Activated CD4-positive, alpha-beta T cell treated with anti-CD3 and anti-CD28 coated beads for 36 hours (primary cell): ENCODE measurements at regions not wholly inside any gene's neighbourhood (a gene's known extent, or its start where the extent isn't known, plus 50 kb on each side); places are given as distances from the start of the nearest gene placed in this dataset.

Experiments used
- ATAC-seq: fragments of 200-7000 bp; cut with Tn5 transposase; one replicate; pipeline ENCODE4 v1.10.0; 2021; ENCODE audit warnings: mild to moderate bottlenecking, moderate library complexity
- CTCF ChIA-PET: fragments of 350-600 bp; sonication (Branson Sonifier 250); formaldehyde crosslinking; loops from one replicate; lab custom pipeline; 2021; ENCODE audit warnings: antibody characterized with exemption; lab: Charles Lee
- POLR2A ChIA-PET: fragments of 350-600 bp; sonication (Branson Sonifier 250); formaldehyde crosslinking; loops from one replicate; lab custom pipeline; 2021; ENCODE audit warnings: antibody characterized with exemption, inconsistent platforms; lab: Charles Lee
- DNase-seq: peaks from one replicate; pipeline ENCODE4 v3.0.0-alpha.2; 2020
- H3K27ac Mint-ChIP-seq: one replicate; pipeline ENCODE4 v1.8.0; 2021; ENCODE audit warnings: mixed read lengths
- H3K27me3 Mint-ChIP-seq: one replicate; pipeline ENCODE4 v1.8.0; 2021; ENCODE audit warnings: mixed read lengths
- H3K36me3 Mint-ChIP-seq: one replicate; pipeline ENCODE4 v1.8.0; 2021; ENCODE audit warnings: low read depth, mixed read lengths
- H3K4me1 Mint-ChIP-seq: one replicate; pipeline ENCODE4 v1.8.0; 2021; ENCODE audit warnings: mixed read lengths
- H3K4me3 Mint-ChIP-seq: one replicate; pipeline ENCODE4 v1.8.0; 2021; ENCODE audit warnings: mild to moderate bottlenecking, moderate library complexity, mixed read lengths
- H3K9me3 Mint-ChIP-seq: one replicate; pipeline ENCODE4 v1.8.0; 2021; ENCODE audit warnings: low read depth, mixed read lengths
- intact Hi-C, 2 experiments: fragments of 100-400 bp; cut with DNase I in 1 of 2; cut with micrococcal nuclease in 1 of 2; formaldehyde crosslinking; loops; one replicate each; pipeline versions ENCODE4 v1.14.2 to v1.15.1; 2022 to 2024; cut with DNase I, micrococcal nuclease

GRCh38 chrX:25213611-25214010 lies 197.8 kb upstream of the ARX start:
- no peak overlapping the region for H3K27ac Mint-ChIP-seq
- CTCF ChIA-PET, result no interaction called here
- no peak for ATAC-seq
- no peak for DNase-seq
- peaks cover 1% of the 10 kb centered on the region for H3K27me3 Mint-ChIP-seq
- no peaks in the 10 kb centered on the region for H3K36me3 Mint-ChIP-seq
- intact Hi-C loops, result no loop called here
- no peaks in the 10 kb centered on the region for H3K9me3 Mint-ChIP-seq
- POLR2A ChIA-PET, result no interaction called here
- H3K4me3 Mint-ChIP-seq, result no peak overlapping the region
- no peaks in the 10 kb centered on the region for H3K4me1 Mint-ChIP-seq

GRCh38 chrX:25207803-25208475 lies 192.2 kb upstream of the ARX start:
- ATAC-seq (no peak), DNase-seq (no peak)
- Mint-ChIP-seq H3K27ac (no peak overlapping the region), H3K9me3 (no peaks in the 10 kb centered on the region), H3K4me3 (no peak overlapping the region), H3K27me3 (no peaks in the 10 kb centered on the region), H3K36me3 (no peaks in the 10 kb centered on the region), H3K4me1 (no peaks in the 10 kb centered on the region)
- ChIA-PET POLR2A (no interaction called here), CTCF (no interaction called here)
- intact Hi-C loops, result no loop called here

- intact Hi-C loops, result no loop called here
- POLR2A ChIA-PET, result no interaction called here
Observed at GRCh38 chrX:25206778-25207177, 191.0 kb upstream of the ARX start.

GRCh38 chrX:25204182-25204581 lies 188.4 kb upstream of the ARX start:
- ChIA-PET CTCF (no interaction called here), POLR2A (no interaction called here)
- ATAC-seq, result no peak
- Mint-ChIP-seq H3K27ac (no peak overlapping the region), H3K9me3 (no peaks in the 10 kb centered on the region), H3K36me3 (no peaks in the 10 kb centered on the region), H3K4me1 (no peaks in the 10 kb centered on the region), H3K27me3 (no peaks in the 10 kb centered on the region), H3K4me3 (no peak overlapping the region)
- intact Hi-C loops, result no loop called here
- no peak for DNase-seq

More at GRCh38 chrX:25206778-25207177, 191.0 kb upstream of the ARX start:
- CTCF ChIA-PET, result no interaction called here
- no peak overlapping the region for H3K27ac Mint-ChIP-seq
- H3K4me3 Mint-ChIP-seq, result no peak overlapping the region
- H3K4me1 Mint-ChIP-seq, result no peaks in the 10 kb centered on the region
- no peaks in the 10 kb centered on the region for H3K27me3 Mint-ChIP-seq
- H3K36me3 Mint-ChIP-seq, result no peaks in the 10 kb centered on the region
- ATAC-seq, result no peak
- no peaks in the 10 kb centered on the region for H3K9me3 Mint-ChIP-seq
- DNase-seq, result no peak

- ATAC-seq, result no peak
- no peaks in the 10 kb centered on the region for H3K9me3 Mint-ChIP-seq
- DNase-seq, result no peak
- no peaks in the 10 kb centered on the region for H3K4me1 Mint-ChIP-seq
- ChIA-PET CTCF (no interaction called here), POLR2A (no interaction called here)
- H3K4me3 Mint-ChIP-seq, result no peak overlapping the region
- no peak overlapping the region for H3K27ac Mint-ChIP-seq
- intact Hi-C loops, result no loop called here
- H3K36me3 Mint-ChIP-seq, result no peaks in the 10 kb centered on the region
- peaks cover 1% of the 10 kb centered on the region for H3K27me3 Mint-ChIP-seq
Observed at GRCh38 chrX:25202827-25203226, 187.1 kb upstream of the ARX start.

- DNase-seq (no peak), ATAC-seq (no peak)
- CTCF ChIA-PET, result no interaction called here
- Mint-ChIP-seq H3K27me3 (peaks cover 2% of the 10 kb centered on the region), H3K4me3 (no peak overlapping the region), H3K36me3 (no peaks in the 10 kb centered on the region), H3K4me1 (no peaks in the 10 kb centered on the region), H3K9me3 (no peaks in the 10 kb centered on the region), H3K27ac (no peak overlapping the region)
- POLR2A ChIA-PET, result no interaction called here
- intact Hi-C loops, result no loop called here
Observed at GRCh38 chrX:25198891-25199290, 183.1 kb upstream of the ARX start.

GRCh38 chrX:25198253-25198652 lies 182.5 kb upstream of the ARX start:
- H3K9me3 Mint-ChIP-seq, result no peaks in the 10 kb centered on the region
- no peak for ATAC-seq
- H3K36me3 Mint-ChIP-seq, result no peaks in the 10 kb centered on the region
- POLR2A ChIA-PET, result no interaction called here
- no peak overlapping the region for H3K27ac Mint-ChIP-seq
- no peak for DNase-seq
- intact Hi-C loops, result no loop called here
- peaks cover 3% of the 10 kb centered on the region for H3K27me3 Mint-ChIP-seq
- no peaks in the 10 kb centered on the region for H3K4me1 Mint-ChIP-seq
- CTCF ChIA-PET, result no interaction called here
- no peak overlapping the region for H3K4me3 Mint-ChIP-seq

- Mint-ChIP-seq H3K36me3 (no peaks in the 10 kb centered on the region), H3K9me3 (no peaks in the 10 kb centered on the region), H3K27me3 (peaks cover 3% of the 10 kb centered on the region), H3K27ac (no peak overlapping the region), H3K4me3 (no peak overlapping the region), H3K4me1 (no peaks in the 10 kb centered on the region)
- ATAC-seq (no peak), DNase-seq (no peak)
- POLR2A ChIA-PET, result no interaction called here
- CTCF ChIA-PET, result no interaction called here
- intact Hi-C loops, result no loop called here
Observed at GRCh38 chrX:25196221-25196620, 180.5 kb upstream of the ARX start.

- ATAC-seq (no peak), DNase-seq (no peak)
- H3K9me3 Mint-ChIP-seq, result peaks cover 2% of the 10 kb centered on the region
- no peaks in the 10 kb centered on the region for H3K36me3 Mint-ChIP-seq
- no peaks in the 10 kb centered on the region for H3K4me1 Mint-ChIP-seq
- ChIA-PET CTCF (interaction anchor here (0.8 kb wide), 1 partner anchor 12 kb away, joined by 3 read pairs; no protein-coding TSS in a partner anchor), POLR2A (no interaction called here)
- intact Hi-C loops, result no loop called here
- no peak overlapping the region for H3K27ac Mint-ChIP-seq
- H3K27me3 Mint-ChIP-seq, result peaks cover 2% of the 10 kb centered on the region
- H3K4me3 Mint-ChIP-seq, result no peak overlapping the region
Observed at GRCh38 chrX:25191403-25191802, 175.6 kb upstream of the ARX start.

- Mint-ChIP-seq H3K27ac (no peak overlapping the region), H3K4me3 (no peak overlapping the region), H3K36me3 (no peaks in the 10 kb centered on the region), H3K4me1 (no peaks in the 10 kb centered on the region), H3K9me3 (no peaks in the 10 kb centered on the region), H3K27me3 (peaks cover 7% of the 10 kb centered on the region)
- DNase-seq (no peak), ATAC-seq (no peak)
- intact Hi-C loops, result no loop called here
- ChIA-PET CTCF (no interaction called here), POLR2A (no interaction called here)
Observed at GRCh38 chrX:25181775-25182174, 166.0 kb upstream of the ARX start.

GRCh38 chrX:25180242-25180641 lies 164.5 kb upstream of the ARX start:
- H3K4me1 Mint-ChIP-seq, result no peaks in the 10 kb centered on the region
- ChIA-PET CTCF (no interaction called here), POLR2A (no interaction called here)
- ATAC-seq, result no peak
- H3K27ac Mint-ChIP-seq, result no peak overlapping the region
- H3K9me3 Mint-ChIP-seq, result no peaks in the 10 kb centered on the region
- H3K4me3 Mint-ChIP-seq, result no peak overlapping the region
- peaks cover 7% of the 10 kb centered on the region for H3K27me3 Mint-ChIP-seq
- no peak for DNase-seq
- intact Hi-C loops, result no loop called here
- H3K36me3 Mint-ChIP-seq, result no peaks in the 10 kb centered on the region

- no peak for ATAC-seq
- Mint-ChIP-seq H3K4me3 (no peak overlapping the region), H3K27ac (no peak overlapping the region), H3K4me1 (no peaks in the 10 kb centered on the region), H3K36me3 (no peaks in the 10 kb centered on the region), H3K9me3 (no peaks in the 10 kb centered on the region), H3K27me3 (peaks cover 7% of the 10 kb centered on the region)
- ChIA-PET CTCF (interaction anchor here (1.3 kb wide), 1 partner anchor 13 kb away, joined by 3 read pairs; no protein-coding TSS in a partner anchor), POLR2A (no interaction called here)
- intact Hi-C loops, result no loop called here
- DNase-seq, result no peak
Observed at GRCh38 chrX:25178555-25178954, 162.8 kb upstream of the ARX start.
